ENCODE measurements at regions not wholly inside any gene's neighbourhood (a gene's known extent, or its start where the extent isn't known, plus 50 kb on each side); places are given as distances from the start of the nearest gene placed in this dataset.

GRCh38 chr16:6690741-6691140 lies 641.9 kb upstream of the RBFOX1 start:
- no peak overlapping the region for H3K9ac ChIP-seq (ENCODE audit: insufficient read depth, low read depth, low read length)
- ChIA-PET CTCF (ENCODE audit: low intra/inter-chr PET ratio, low total read pairs) (no interaction called here), POLR2A (no interaction called here)
- in situ Hi-C loops (cut with HindIII; ENCODE audit: extremely low pct_ligation_motif_present, low pct_unique_long_range_greater_than_20kb) = no loop called here
- H3K4me2 ChIP-seq (ENCODE audit: low read depth, low read length) = no peak overlapping the region
- TF ChIP-seq ZNF407 (CRISPR knock-in tag; IDR thresholded peaks at IDR 0.05; ENCODE audit: not compliant biosample characterization) (no peak), ZNF660 (CRISPR knock-in tag; IDR thresholded peaks at IDR 0.05; ENCODE audit: borderline replicate concordance, low read depth) (no peak), ZNF496 (CRISPR knock-in tag; IDR thresholded peaks at IDR 0.05; ENCODE audit: insufficient replicate concordance) (no peak)
- TF ChIP-seq, protein P1, sequence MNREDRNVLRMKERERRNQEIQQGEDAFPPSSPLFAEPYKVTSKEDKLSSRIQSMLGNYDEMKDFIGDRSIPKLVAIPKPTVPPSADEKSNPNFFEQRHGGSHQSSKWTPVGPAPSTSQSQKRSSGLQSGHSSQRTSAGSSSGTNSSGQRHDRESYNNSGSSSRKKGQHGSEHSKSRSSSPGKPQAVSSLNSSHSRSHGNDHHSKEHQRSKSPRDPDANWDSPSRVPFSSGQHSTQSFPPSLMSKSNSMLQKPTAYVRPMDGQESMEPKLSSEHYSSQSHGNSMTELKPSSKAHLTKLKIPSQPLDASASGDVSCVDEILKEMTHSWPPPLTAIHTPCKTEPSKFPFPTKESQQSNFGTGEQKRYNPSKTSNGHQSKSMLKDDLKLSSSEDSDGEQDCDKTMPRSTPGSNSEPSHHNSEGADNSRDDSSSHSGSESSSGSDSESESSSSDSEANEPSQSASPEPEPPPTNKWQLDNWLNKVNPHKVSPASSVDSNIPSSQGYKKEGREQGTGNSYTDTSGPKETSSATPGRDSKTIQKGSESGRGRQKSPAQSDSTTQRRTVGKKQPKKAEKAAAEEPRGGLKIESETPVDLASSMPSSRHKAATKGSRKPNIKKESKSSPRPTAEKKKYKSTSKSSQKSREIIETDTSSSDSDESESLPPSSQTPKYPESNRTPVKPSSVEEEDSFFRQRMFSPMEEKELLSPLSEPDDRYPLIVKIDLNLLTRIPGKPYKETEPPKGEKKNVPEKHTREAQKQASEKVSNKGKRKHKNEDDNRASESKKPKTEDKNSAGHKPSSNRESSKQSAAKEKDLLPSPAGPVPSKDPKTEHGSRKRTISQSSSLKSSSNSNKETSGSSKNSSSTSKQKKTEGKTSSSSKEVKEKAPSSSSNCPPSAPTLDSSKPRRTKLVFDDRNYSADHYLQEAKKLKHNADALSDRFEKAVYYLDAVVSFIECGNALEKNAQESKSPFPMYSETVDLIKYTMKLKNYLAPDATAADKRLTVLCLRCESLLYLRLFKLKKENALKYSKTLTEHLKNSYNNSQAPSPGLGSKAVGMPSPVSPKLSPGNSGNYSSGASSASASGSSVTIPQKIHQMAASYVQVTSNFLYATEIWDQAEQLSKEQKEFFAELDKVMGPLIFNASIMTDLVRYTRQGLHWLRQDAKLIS (CRISPR knock-in tag; IDR thresholded peaks at IDR 0.05) = no peak
- intact Hi-C loops (cut with micrococcal nuclease; ENCODE audit: unreplicated experiment) = no loop called here
- no peak overlapping the region for H3K4me3 ChIP-seq (replicated peaks in 1 of 3; ENCODE audit: insufficient read depth in 1 of 3, low read depth in 2 of 3, low read length in 3 of 3)
- no TSS peak for BruUV-seq (replicated peaks)
- H4K20me1 ChIP-seq (ENCODE audit: insufficient read depth, low read length) = no peaks in the 10 kb centered on the region
- 3% methylated on average over 4 of the region's 4 CpGs for WGBS (ENCODE audit: low lambda C conversion rate)
- no peaks in the 10 kb centered on the region for H3K4me1 ChIP-seq (ENCODE audit: insufficient read depth, low read length)
- H3K36me3 ChIP-seq (replicated peaks in 1 of 2; ENCODE audit: control insufficient read depth in 1 of 2, insufficient read depth in 2 of 2, low read length in 2 of 2) = no peaks in the 10 kb centered on the region
- H3K79me2 ChIP-seq (ENCODE audit: insufficient read depth, low read length) = no peaks in the 10 kb centered on the region
- no peak overlapping the region for H3K27ac ChIP-seq (ENCODE audit: extremely low read length, insufficient read depth, low read length)
- H3K27me3 ChIP-seq (ENCODE audit: control insufficient read depth in 1 of 2, insufficient read depth in 2 of 2, low read length in 2 of 2) = no peaks in the 10 kb centered on the region
- peaks cover 20% of the 10 kb centered on the region for H3K9me3 ChIP-seq (ENCODE audit: low read length)
- FAIRE-seq = no peak
- no peak overlapping the region for H2AFZ ChIP-seq (ENCODE audit: low read length)
- no peak for DNase-seq (ENCODE audit: low spot score)
- ATAC-seq = no peak

All from HepG2 (cell line).